NCI-H1048 (cell line): ENCODE measurements at regions not wholly inside any gene's neighbourhood (a gene's known extent, or its start where the extent isn't known, plus 50 kb on each side); places are given as distances from the start of the nearest gene placed in this dataset.

ENCODE experiments used
- DNase-seq: peaks from one replicate; lab custom pipeline; 2025; lab: John Stamatoyannopoulos, UW

GRCh38 chr6:104574135-104574750 lies 285.5 kb downstream of the HACE1 start:
- DNase-seq = no peak

- no peak for DNase-seq
These were observed 286.4 kb downstream of the HACE1 start for GRCh38 chr6:104573350-104573749.

- DNase-seq = no peak
These were observed 286.8 kb downstream of the HACE1 start for GRCh38 chr6:104572901-104573300.

DNA sequence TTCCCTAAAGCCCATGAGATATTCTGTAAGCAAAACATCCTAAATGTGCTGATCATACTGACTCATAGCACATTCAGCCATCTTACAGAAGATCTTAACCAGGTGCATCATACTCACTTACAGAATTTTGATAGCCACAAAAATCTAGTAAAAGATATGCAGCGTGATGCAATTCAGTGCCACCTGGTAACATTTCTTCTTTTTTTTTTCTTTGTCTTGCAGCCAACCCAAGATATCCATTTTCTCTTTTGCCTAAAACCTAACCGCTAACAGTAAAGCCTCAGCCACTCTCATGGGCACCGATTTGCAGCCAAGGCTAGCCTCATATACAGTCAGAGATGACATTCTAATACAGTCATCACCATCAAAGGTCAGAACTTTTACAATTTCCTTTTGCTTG lies 293.3 kb downstream of the HACE1 start:
- DNase-seq = no peak

DNA sequence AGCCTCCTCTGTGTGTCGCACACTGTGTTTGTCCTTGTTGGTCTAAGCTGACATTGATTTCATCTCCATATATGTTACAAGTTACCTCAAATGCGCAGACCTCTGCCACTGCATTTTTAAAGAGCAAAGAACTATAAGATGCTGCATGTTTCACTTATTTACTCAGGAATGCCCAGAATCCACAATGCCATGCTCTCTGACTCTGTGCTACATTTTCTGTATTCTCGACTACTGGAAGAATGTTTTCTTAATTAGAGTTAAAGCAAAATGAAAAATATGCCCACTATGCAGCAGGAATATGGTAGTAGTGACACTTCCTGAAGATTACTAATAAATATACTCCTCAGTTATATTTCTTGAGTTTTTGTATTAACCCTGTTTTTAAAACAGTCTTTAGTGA lies 296.4 kb downstream of the HACE1 start:
- DNase-seq = no peak

- no peak for DNase-seq
These were observed 300.1 kb downstream of the HACE1 start for GRCh38 chr6:104559435-104560202.

DNA sequence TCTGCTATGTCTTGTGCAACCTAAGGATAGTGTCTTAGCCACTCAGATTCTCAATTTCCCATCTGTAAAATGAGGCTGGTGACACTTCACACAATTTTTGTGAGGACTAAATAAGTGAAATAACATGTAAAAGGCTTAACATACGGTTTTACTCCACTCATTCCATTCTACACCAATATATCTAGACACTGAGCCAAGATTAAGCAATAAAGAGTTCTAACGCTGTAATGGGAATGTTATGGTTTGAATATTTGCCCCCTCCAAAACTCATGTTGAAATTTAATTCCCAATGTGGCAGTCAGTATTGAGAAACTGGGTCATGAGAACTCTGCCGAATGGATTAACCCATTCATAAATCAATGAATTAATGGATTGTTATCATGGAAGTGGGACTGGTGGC lies 301.0 kb downstream of the HACE1 start:
- DNase-seq = no peak

DNA sequence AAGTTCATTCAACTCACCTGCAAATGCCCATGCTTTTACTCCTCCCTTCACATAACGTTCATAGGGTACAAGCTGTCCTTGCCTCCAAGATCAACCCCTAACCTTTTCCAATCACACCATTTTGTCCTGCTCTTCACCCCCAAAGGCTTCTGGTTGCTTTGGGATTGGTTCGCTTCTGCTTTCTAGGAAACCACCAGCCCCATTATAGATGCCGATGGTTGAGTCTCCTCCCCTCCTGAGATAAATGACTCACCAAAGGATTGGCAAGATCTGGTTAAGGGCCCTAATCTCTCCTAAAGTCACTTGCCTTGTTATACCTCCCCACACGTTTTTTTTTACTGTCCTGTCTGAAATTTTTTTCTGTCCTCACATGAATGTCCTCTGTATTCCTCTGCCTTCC lies 311.4 kb downstream of the HACE1 start:
- DNase-seq = no peak

DNA sequence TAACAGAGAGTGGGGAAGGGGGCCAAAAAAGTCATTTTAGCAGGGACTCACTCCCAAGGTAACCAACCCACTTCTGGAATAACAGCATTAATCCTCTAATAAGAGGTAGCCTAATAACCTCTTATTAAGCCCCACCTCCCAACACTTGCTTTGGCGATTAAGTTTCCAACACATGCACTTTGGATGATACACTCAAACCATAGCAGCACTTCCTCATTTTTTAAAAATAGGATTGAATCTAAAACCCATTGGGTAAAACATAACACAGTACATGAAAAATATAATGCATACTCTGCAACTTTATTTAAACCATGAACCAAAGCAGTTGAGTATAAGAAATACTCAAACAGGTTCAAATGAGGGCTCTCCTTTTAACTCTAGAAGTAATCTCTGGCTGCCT lies 318.3 kb downstream of the HACE1 start:
- no peak for DNase-seq

- DNase-seq = no peak
These were observed 319.0 kb downstream of the HACE1 start for GRCh38 chr6:104540743-104541142.

DNA sequence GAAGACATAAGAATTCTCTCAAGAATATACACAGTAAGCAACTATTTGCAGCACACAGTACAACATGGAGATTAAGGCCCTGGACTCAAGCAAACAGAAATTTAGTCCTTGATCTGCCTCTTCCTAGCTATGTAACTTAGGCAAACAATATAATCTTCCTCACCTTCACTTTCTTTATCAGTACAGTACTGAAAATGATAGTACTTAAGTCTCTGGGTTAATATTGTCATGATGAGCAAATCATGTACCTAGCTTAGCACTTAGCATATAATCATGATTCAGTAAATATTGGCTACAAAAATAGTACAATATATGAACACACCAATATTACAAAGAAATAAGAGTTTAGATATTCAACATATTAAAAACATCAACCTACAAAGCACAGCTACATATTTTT lies 320.5 kb downstream of the HACE1 start:
- DNase-seq = no peak

DNA sequence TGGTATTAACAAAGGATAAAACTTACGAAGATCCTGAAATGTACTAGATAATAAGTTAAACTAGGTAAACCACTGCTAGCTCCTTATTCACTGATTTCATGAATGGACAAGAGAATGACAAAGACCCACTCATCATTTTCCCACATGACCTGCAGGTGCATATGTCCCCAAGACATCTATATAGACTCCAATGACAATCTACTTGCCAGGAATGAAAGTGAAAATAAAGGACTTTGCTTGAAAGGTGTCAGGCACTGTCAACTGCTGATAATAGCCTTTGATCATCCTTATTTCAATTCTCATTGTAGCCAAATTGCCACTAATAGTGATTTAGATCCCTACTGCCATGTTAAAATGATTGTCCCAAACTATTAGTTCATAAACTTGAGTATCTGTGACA lies 321.8 kb downstream of the HACE1 start:
- no peak for DNase-seq

DNA sequence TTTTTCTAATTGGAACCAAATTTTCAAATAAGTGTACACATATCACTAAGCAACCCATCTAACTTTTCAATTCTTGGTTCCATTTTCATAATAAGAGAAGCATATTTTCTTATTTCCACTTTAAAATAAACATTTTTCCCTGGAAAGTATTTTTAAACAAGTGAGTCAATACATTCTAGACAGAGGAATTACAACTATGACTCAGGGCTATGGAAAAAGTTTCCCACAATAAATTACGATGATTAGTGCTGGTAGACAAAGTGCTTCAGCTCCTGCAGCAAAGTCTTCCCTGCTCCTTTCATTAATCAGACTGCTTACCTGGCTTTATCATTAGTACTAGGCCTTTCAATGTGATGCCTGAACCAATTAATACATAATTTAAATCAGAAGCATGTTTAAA lies 322.5 kb downstream of the HACE1 start:
- no peak for DNase-seq

DNA sequence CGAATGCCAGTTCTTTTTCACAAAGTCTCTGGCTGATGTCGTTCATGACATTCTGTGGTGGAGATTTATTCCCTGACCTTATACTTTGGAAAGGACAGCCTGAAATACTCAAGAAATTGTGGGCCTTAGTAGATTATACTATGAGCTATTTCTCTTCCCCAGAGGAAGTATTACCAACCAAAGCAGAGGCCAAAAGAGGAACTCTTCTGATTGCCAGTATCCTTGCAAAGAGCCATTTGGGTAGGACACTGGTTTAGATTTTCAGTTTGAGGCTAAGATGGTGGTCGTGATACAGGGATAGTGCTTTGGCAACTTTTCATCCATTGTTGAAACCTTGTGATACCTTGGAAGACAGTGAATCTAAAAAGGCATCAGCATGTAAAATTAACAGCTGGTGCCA lies 327.3 kb downstream of the HACE1 start:
- DNase-seq = no peak

DNA sequence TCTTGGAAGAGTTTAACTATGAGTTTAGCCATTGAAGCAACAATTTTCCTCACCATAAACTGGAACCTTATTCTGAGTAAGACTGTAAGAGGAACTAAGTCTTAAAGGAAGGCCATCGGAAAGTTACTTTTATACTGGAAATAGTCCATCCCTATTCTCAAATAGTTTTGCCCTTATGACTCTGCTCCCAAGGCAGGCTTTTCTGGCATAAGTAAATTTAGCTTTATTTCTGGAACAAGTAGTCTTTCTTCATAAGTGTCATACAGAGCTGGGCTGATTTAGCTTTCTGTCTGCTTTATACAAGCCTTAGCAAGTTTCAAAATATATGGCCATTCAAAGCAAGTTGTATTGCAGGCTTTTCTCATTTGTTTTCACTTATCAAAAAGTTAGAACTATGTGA lies 328.1 kb downstream of the HACE1 start:
- DNase-seq = no peak

DNA sequence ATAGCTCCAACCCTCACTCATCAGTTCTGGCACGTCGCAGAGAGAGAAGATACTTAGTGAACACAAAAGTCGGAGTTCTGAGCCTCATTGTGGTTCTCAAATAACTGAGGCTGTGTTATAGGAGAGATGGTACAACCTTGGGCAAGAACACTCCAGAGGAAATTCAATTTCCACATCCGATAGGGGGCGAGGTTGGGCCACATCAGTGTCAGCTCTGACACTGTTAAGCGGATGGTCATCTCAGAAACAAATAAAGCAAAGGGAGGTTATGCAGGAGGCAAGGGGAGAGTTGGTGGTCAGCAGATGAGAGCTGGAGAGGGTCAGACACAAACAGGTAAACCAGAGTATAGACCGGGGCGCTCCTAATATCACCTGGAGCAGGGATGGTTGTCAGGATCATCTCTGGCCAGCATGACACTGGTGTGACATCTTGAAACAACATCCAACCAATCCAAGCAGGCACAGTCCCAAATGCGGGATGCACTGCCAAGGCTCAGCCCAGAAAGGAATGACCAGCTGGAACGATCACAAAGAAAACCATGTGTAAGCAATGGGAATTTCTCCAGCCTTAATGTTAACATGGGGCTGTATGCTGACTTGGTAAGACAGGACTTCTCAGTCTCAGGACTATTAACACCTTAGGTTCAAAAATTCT lies 331.8 kb downstream of the HACE1 start:
- no peak for DNase-seq

GRCh38 chr6:104527311-104527710 lies 332.4 kb downstream of the HACE1 start:
- no peak for DNase-seq

GRCh38 chr6:104526376-104526775 lies 333.3 kb downstream of the HACE1 start:
- no peak for DNase-seq

DNA sequence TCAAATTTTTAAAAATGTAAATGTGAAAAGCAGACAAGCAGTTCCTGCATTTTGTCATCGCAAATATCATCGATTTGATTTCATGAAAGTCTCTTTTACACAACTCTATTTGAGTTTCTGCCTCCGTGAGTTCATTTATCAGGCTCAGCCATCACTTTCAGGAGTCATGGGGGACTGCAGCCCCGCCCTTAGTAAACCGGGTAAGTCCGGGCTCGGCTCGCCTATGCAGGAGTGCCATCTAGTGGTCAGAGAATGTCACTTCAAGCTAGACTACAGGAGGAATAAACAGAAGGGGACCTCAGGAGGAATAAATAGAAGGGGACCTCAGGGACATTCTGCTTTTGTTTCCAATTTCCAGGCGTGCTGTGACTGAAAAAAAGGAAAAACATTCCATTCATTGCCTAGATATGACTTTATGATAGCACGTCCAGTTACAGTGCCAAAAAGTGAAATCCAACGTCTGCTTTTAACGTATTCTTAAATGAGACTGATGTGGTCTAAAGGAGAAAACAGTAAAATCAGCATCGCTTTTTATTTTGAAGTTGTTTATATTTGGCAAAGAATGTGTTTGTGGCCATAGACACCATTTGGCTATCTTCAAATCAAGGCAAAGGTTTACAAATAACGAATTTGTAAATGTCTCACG lies 333.9 kb downstream of the HACE1 start:
- peak; percentile 39 for DNase-seq

DNA sequence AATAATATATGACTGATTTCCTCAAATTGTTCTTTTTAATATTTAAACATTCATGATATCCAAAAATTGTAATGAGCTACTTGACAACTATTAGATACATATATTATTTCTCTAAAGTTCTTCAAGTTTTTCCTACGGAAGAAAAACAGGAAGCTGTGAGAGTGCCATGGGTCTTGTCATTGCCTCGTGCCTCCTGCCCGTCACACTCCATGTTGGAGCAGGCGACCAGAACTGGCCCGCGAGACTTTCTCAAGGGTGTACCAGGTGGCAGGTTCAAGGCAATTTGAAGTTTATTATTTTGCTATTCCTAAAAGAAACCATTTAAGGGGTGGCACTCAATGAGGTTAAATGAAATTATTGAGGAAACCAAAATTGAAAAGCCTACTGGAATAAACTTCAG lies 337.2 kb downstream of the HACE1 start:
- no peak for DNase-seq

GRCh38 chr6:104521176-104521575 lies 338.5 kb downstream of the HACE1 start:
- no peak for DNase-seq

DNA sequence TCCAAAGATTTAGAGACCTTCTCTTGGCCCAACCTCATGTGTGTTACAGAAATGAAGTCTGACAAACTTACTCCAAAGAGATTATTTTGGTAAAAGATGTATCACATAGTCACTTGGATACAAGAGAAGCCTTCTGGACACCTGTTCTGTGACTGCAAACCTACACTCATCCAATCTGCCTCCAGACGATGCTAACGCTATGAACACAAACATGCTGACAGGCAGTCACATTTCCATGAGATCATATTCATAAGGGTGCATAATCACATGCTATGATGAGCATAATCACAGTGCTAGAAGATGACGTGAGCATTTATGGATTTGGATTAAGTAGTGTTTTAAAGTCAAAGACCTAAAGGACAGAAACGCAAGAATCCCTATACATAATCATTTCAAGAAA lies 340.2 kb downstream of the HACE1 start:
- no peak for DNase-seq

- no peak for DNase-seq
These were observed 350.4 kb downstream of the HACE1 start for GRCh38 chr6:104509355-104509754.
